Type B pancreatic cell (in vitro differentiated cells): ENCODE measurements at regions not wholly inside any gene's neighbourhood (a gene's known extent, or its start where the extent isn't known, plus 50 kb on each side); places are given as distances from the start of the nearest gene placed in this dataset.

ENCODE experiments used
- DNase-seq: peaks from one replicate; pipeline ENCODE4 v3.0.0; 2021; ENCODE audit warnings: mixed read lengths; ENCODE audit not compliant: unreplicated experiment; ENCODE audit errors: extremely low spot score
- H3K27ac Mint-ChIP-seq: 2 replicates; pipeline ENCODE4 v1.8.0; 2021; ENCODE audit warnings: mild to moderate bottlenecking, mixed read lengths
- H3K27me3 Mint-ChIP-seq: 2 replicates; pipeline ENCODE4 v1.8.0; 2021; ENCODE audit warnings: mixed read lengths
- H3K36me3 Mint-ChIP-seq: 2 replicates; pipeline ENCODE4 v1.8.0; 2021; ENCODE audit warnings: mixed read lengths
- H3K4me1 Mint-ChIP-seq: one replicate; pipeline ENCODE4 v1.8.0; 2021; ENCODE audit warnings: mixed read lengths; ENCODE audit not compliant: unreplicated experiment
- H3K4me3 Mint-ChIP-seq: 2 replicates; pipeline ENCODE4 v1.8.0; 2021; ENCODE audit warnings: mild to moderate bottlenecking, mixed read lengths
- H3K9me3 Mint-ChIP-seq: 2 replicates; pipeline ENCODE4 v1.8.0; 2021; ENCODE audit warnings: mixed read lengths
- TF ChIP-seq, protein P1 (sequence below): fragments of 200-600 bp; sonication (generic); conservative IDR thresholded peaks from 2 replicates; pipeline ENCODE4 v1.5.0; 2021; ENCODE audit warnings: antibody characterized with exemption, mild to moderate bottlenecking

DNA sequence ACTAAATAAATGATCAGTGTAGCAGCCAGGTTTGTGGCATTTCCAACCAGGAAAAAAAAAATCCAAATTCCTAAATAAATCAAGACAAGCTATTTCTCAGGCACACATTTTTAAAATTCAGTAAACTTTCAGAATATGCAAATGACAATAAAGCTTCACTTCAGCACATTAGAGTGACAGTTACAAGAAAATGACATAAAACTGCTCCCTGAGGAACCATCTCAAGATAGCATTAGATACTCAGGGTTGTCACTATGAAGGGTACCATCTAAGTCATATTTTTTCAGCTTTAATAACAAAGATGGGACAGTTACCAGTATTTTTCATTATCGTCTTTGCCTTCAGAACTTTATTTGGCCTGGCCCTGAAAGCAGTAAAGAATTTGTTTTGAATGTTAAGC is 411.3 kb upstream of the RASGEF1B start:
- no peak overlapping the region for H3K27ac Mint-ChIP-seq

DNA sequence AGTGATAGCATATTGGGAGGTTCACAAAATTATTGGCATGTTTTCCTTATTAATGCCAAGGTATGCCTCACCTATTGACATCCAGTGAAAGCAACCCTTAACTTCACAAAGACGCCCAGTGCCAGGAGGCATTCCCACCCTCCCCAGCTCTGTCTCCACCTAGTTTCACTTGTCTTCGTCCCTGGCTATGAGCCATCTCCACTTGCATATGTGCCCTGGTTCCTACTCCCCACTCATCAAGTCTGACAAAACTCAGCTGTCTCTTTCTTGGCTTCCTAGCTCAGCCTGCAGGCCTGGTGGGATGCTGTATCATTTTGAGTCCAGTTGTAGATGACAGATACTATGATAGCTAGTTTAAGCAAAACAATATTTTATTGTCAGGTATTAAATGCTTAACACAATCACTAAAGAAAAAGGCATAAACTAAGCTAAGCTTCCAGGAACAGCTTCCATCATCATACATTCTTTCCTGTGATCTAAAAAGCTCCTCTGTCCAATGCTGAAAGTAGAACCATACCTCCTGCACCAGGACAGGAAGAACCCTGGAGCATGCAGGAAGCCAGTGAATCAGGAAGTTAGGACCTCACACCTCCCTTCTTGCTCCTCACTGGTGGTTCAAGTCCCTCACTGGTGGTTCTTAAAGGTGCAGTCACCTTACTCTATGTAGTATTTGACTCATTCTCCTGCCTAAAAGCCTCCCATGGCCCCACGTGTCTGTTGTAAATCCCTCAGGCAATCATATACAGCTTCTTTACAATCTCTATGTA is 410.3 kb upstream of the RASGEF1B start:
- peaks cover 5% of the 10 kb centered on the region for H3K9me3 Mint-ChIP-seq
- no peak for DNase-seq
- H3K4me3 Mint-ChIP-seq = no peak overlapping the region
- TF ChIP-seq, protein P1, sequence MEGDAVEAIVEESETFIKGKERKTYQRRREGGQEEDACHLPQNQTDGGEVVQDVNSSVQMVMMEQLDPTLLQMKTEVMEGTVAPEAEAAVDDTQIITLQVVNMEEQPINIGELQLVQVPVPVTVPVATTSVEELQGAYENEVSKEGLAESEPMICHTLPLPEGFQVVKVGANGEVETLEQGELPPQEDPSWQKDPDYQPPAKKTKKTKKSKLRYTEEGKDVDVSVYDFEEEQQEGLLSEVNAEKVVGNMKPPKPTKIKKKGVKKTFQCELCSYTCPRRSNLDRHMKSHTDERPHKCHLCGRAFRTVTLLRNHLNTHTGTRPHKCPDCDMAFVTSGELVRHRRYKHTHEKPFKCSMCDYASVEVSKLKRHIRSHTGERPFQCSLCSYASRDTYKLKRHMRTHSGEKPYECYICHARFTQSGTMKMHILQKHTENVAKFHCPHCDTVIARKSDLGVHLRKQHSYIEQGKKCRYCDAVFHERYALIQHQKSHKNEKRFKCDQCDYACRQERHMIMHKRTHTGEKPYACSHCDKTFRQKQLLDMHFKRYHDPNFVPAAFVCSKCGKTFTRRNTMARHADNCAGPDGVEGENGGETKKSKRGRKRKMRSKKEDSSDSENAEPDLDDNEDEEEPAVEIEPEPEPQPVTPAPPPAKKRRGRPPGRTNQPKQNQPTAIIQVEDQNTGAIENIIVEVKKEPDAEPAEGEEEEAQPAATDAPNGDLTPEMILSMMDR = no peak
- no peaks in the 10 kb centered on the region for H3K36me3 Mint-ChIP-seq
- peaks cover 19% of the 10 kb centered on the region for H3K4me1 Mint-ChIP-seq
- H3K27me3 Mint-ChIP-seq = peaks cover 54% of the 10 kb centered on the region
- no peak overlapping the region for H3K27ac Mint-ChIP-seq

More for the DNA sequence above, 411.3 kb upstream of the RASGEF1B start:
- TF ChIP-seq, protein P1 = no peak
- peaks cover 19% of the 10 kb centered on the region for H3K4me1 Mint-ChIP-seq
- H3K4me3 Mint-ChIP-seq = no peak overlapping the region
- no peak for DNase-seq
- no peaks in the 10 kb centered on the region for H3K36me3 Mint-ChIP-seq
- H3K27me3 Mint-ChIP-seq = peaks cover 56% of the 10 kb centered on the region
- peaks cover 5% of the 10 kb centered on the region for H3K9me3 Mint-ChIP-seq

- DNase-seq = no peak
- TF ChIP-seq, protein P1 = no peak
- Mint-ChIP-seq H3K36me3 (no peaks in the 10 kb centered on the region), H3K4me3 (no peak overlapping the region), H3K27ac (no peak overlapping the region), H3K27me3 (peaks cover 36% of the 10 kb centered on the region), H3K9me3 (no peaks in the 10 kb centered on the region), H3K4me1 (peaks cover 22% of the 10 kb centered on the region)
Observed at GRCh38 chr4:81876106-81876505, 404.4 kb upstream of the RASGEF1B start.

DNA sequence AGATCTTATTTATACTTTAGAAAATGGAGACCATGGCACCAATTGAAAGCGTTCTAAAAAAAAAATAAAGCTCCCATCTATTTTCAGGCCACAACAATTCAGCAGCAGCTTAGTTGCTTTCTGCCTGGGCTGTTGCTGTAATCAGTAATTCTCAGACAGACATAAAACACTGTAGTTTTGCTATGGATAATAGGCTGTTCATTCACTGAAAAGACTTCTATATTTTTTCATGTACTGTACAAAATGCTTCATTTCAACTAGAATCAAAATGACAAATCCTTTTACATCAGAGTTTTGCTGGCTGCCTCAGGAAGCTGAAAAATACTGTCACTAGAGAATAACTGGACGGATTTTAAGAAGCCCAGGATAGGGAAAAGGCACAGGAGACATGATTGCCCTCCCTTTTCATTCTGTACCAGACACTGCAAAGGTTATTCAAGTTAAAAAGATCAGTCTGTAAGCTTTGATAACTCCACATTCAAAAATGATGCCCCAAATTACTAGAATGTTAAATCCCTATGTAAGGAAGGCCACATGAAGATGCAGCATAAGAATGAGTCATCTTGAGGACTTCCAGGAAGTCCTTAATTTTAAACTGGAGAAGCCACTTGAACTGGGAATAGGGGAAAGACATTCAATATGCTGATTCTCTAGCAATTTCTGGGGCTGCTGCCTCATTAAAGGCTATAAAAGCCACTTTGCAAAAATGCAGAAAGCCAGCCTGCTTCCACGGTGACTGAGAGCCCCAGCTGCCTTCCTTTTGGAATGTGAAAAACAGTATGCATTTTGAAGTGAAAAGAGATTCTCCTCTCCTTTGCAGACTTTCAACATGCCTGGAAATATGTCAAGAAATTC is 403.2 kb upstream of the RASGEF1B start:
- Mint-ChIP-seq H3K4me3 (no peak overlapping the region), H3K9me3 (no peaks in the 10 kb centered on the region), H3K36me3 (no peaks in the 10 kb centered on the region), H3K27me3 (peaks cover 33% of the 10 kb centered on the region), H3K27ac (no peak overlapping the region), H3K4me1 (peaks cover 22% of the 10 kb centered on the region)
- TF ChIP-seq, protein P1 = no peak
- no peak for DNase-seq

GRCh38 chr4:81870275-81870674 is 398.6 kb upstream of the RASGEF1B start:
- Mint-ChIP-seq H3K27me3 (peaks cover 4% of the 10 kb centered on the region), H3K9me3 (no peaks in the 10 kb centered on the region), H3K4me1 (peaks cover 11% of the 10 kb centered on the region), H3K4me3 (no peak overlapping the region), H3K27ac (no peak overlapping the region), H3K36me3 (no peaks in the 10 kb centered on the region)
- no peak for DNase-seq
- TF ChIP-seq, protein P1 = no peak
